ENCODE measurements at regions not wholly inside any gene's neighbourhood (a gene's known extent, or its start where the extent isn't known, plus 50 kb on each side); places are given as distances from the start of the nearest gene placed in this dataset.

DNA sequence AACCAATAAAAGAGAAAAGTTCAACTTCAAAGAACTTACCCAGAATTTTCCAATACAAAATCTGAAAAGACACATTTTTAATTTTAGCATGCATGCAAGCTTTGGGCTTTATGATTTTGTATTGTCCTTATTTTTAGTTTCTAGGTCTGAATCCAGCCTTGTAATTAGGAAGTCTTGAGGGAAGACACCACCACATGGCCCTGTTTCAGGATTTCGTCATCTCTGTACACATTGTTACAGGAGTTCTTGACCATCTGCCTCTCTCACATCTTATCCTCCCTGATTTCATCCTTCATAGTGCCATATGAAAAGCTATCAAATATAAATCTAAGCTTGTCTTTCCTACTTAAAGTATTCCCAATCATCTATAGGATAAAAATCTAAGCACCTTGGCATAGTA is 176.1 kb downstream of the TXNL1 start:
- no peak for TF ChIP-seq CREB5 (CRISPR knock-in tag; IDR thresholded peaks at IDR 0.05; ENCODE audit: low read depth)
- no peak for TF ChIP-seq PPARA (CRISPR knock-in tag; IDR thresholded peaks at IDR 0.05; ENCODE audit: borderline replicate concordance)
- TF ChIP-seq ZC3H10 (CRISPR knock-in tag; IDR thresholded peaks at IDR 0.05), result no peak
- TF ChIP-seq PATZ1 (CRISPR knock-in tag; IDR thresholded peaks at IDR 0.05; ENCODE audit: borderline replicate concordance), result no peak
- no peak for TF ChIP-seq ISL1 (CRISPR knock-in tag; IDR thresholded peaks at IDR 0.05)
- TF ChIP-seq TOX (CRISPR knock-in tag; IDR thresholded peaks at IDR 0.05; ENCODE audit: borderline replicate concordance), result no peak
- no peak for TF ChIP-seq CSDC2 (CRISPR knock-in tag; IDR thresholded peaks at IDR 0.05)
- TF ChIP-seq ZFP30 (CRISPR knock-in tag; IDR thresholded peaks at IDR 0.05), result no peak
- no peak for TF ChIP-seq ZNF8 (CRISPR knock-in tag; IDR thresholded peaks at IDR 0.05)
- TF ChIP-seq RARB (CRISPR knock-in tag; IDR thresholded peaks at IDR 0.05), result no peak

Data from SK-N-SH treated with all-trans-retinoic acid at 6 μM for 48 hours (cell line).